CD4-positive, alpha-beta T cell treated with Interferon gamma for 1 hour (primary cell): ENCODE measurements at regions not wholly inside any gene's neighbourhood (a gene's known extent, or its start where the extent isn't known, plus 50 kb on each side); places are given as distances from the start of the nearest gene placed in this dataset.

ENCODE experiments used
- DNase-seq: peaks from one replicate; pipeline ENCODE4 v3.0.0-alpha.2; 2020

- no peak for DNase-seq
Measured at GRCh38 chr6:119620846-119621555, 271.4 kb upstream of the MAN1A1 start.

GRCh38 chr6:119614138-119614537, 264.6 kb upstream of the MAN1A1 start:
- DNase-seq, result no peak

GRCh38 chr6:119612911-119613381, 263.4 kb upstream of the MAN1A1 start:
- no peak for DNase-seq

GRCh38 chr6:119612176-119612891, 262.8 kb upstream of the MAN1A1 start:
- DNase-seq, result no peak

- no peak for DNase-seq
Measured at GRCh38 chr6:119610754-119611153, 261.2 kb upstream of the MAN1A1 start.

GRCh38 chr6:119610265-119610664, 260.7 kb upstream of the MAN1A1 start:
- no peak for DNase-seq

GRCh38 chr6:119609865-119610264, 260.3 kb upstream of the MAN1A1 start:
- DNase-seq, result no peak

GRCh38 chr6:119608994-119609393, 259.4 kb upstream of the MAN1A1 start:
- no peak for DNase-seq

GRCh38 chr6:119604124-119604523, 254.6 kb upstream of the MAN1A1 start:
- DNase-seq, result no peak

- no peak for DNase-seq
Measured at GRCh38 chr6:119603501-119603900, 253.9 kb upstream of the MAN1A1 start.

GRCh38 chr6:119602215-119603178, 252.9 kb upstream of the MAN1A1 start:
- DNase-seq, result no peak

- DNase-seq, result no peak
Measured at GRCh38 chr6:119598883-119599282, 249.3 kb upstream of the MAN1A1 start.

GRCh38 chr6:119594907-119595306, 245.3 kb upstream of the MAN1A1 start:
- no peak for DNase-seq

- no peak for DNase-seq
Measured at GRCh38 chr6:119591235-119591634, 241.7 kb upstream of the MAN1A1 start.

GRCh38 chr6:119590066-119590465, 240.5 kb upstream of the MAN1A1 start:
- DNase-seq, result no peak

- no peak for DNase-seq
Measured at GRCh38 chr6:119587537-119587936, 238.0 kb upstream of the MAN1A1 start.

GRCh38 chr6:119586250-119586882, 236.8 kb upstream of the MAN1A1 start:
- DNase-seq, result no peak

GRCh38 chr6:119584088-119584487, 234.5 kb upstream of the MAN1A1 start:
- DNase-seq, result no peak

- no peak for DNase-seq
Measured at GRCh38 chr6:119581220-119581619, 231.7 kb upstream of the MAN1A1 start.

- no peak for DNase-seq
Measured at GRCh38 chr6:119575721-119576120, 226.2 kb upstream of the MAN1A1 start.

GRCh38 chr6:119568580-119568979, 219.0 kb upstream of the MAN1A1 start:
- no peak for DNase-seq

GRCh38 chr6:119566546-119567260, 217.1 kb upstream of the MAN1A1 start:
- no peak for DNase-seq
